Colonic mucosa (tissue), 4 donors: ENCODE measurements at regions not wholly inside any gene's neighbourhood (a gene's known extent, or its start where the extent isn't known, plus 50 kb on each side); places are given as distances from the start of the nearest gene placed in this dataset.

ENCODE experiments used
- DNase-seq: peaks from one replicate; pipeline ENCODE4 v3.0.0-alpha.2; 2020
- H3K27ac ChIP-seq: fragments of 200-600 bp; one replicate; pipeline ENCODE4 v1.8.0; 2021
- H3K27me3 ChIP-seq: fragments of 200-600 bp; one replicate; pipeline ENCODE4 v1.8.0; 2021
- H3K36me3 ChIP-seq: fragments of 200-600 bp; one replicate; pipeline ENCODE4 v1.8.0; 2021
- H3K4me1 ChIP-seq: fragments of 200-600 bp; one replicate; pipeline ENCODE4 v1.8.0; 2021; ENCODE audit warnings: mild to moderate bottlenecking
- H3K4me3 ChIP-seq: fragments of 200-600 bp; one replicate; pipeline ENCODE4 v1.8.0; 2021
- H3K9ac ChIP-seq, 2 donors: one replicate each; pipeline ENCODE4 v1.7.0; 2013; ENCODE audit warnings: control low read depth in 2 of 2, low read depth in 2 of 2, low read length in 2 of 2
- H3K9me3 ChIP-seq: fragments of 200-600 bp; one replicate; pipeline ENCODE4 v1.8.0; 2021
- intact Hi-C: fragments of 100-400 bp; cut with DNase I; formaldehyde crosslinking; loops from one replicate; pipeline ENCODE4 v1.14.1; 2022
- TF ChIP-seq, protein P1 (sequence below): fragments of 200-600 bp; IDR thresholded peaks from one replicate; pipeline ENCODE4 v1.8.0; 2022; ENCODE audit warnings: antibody characterized with exemption, mild to moderate bottlenecking
- donor health status: healthy.
- donor health status: DM: no; HTN: no; CAD: no.
- donor health status: DM: no; HTN: no; CAD: no.

- Histone ChIP-seq H3K9me3 (no peaks in the 10 kb centered on the region), H3K27ac (no peak overlapping the region), H3K27me3 (no peaks in the 10 kb centered on the region), H3K9ac (no peak overlapping the region), H3K4me1 (no peaks in the 10 kb centered on the region), H3K4me3 (no peak overlapping the region), H3K36me3 (no peaks in the 10 kb centered on the region)
- no peak for DNase-seq
- intact Hi-C loops, result loop anchor here (5.0 kb wide), 1 partner anchor 157 kb away; no protein-coding TSS in a partner anchor
- TF ChIP-seq, protein P1, sequence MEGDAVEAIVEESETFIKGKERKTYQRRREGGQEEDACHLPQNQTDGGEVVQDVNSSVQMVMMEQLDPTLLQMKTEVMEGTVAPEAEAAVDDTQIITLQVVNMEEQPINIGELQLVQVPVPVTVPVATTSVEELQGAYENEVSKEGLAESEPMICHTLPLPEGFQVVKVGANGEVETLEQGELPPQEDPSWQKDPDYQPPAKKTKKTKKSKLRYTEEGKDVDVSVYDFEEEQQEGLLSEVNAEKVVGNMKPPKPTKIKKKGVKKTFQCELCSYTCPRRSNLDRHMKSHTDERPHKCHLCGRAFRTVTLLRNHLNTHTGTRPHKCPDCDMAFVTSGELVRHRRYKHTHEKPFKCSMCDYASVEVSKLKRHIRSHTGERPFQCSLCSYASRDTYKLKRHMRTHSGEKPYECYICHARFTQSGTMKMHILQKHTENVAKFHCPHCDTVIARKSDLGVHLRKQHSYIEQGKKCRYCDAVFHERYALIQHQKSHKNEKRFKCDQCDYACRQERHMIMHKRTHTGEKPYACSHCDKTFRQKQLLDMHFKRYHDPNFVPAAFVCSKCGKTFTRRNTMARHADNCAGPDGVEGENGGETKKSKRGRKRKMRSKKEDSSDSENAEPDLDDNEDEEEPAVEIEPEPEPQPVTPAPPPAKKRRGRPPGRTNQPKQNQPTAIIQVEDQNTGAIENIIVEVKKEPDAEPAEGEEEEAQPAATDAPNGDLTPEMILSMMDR, result no peak
Observed at GRCh38 chr15:92524874-92525565, 130.6 kb downstream of the FAM174B start.

- no peaks in the 10 kb centered on the region for H3K4me1 ChIP-seq
- intact Hi-C loops, result loop anchor here (5.0 kb wide), 1 partner anchor 158 kb away; no protein-coding TSS in a partner anchor
- TF ChIP-seq, protein P1, result no peak
Observed at GRCh38 chr15:92524161-92524560, 130.5 kb downstream of the ST8SIA2 start.

GRCh38 chr15:92523176-92523575 lies 129.5 kb downstream of the ST8SIA2 start:
- intact Hi-C loops, result loop anchor here (5.0 kb wide), 1 partner anchor 159 kb away; no protein-coding TSS in a partner anchor
- no peak for DNase-seq
- H3K4me1 ChIP-seq, result no peaks in the 10 kb centered on the region

More at GRCh38 chr15:92524161-92524560, 130.5 kb downstream of the ST8SIA2 start:
- Histone ChIP-seq H3K4me3 (no peak overlapping the region), H3K27ac (no peak overlapping the region), H3K27me3 (no peaks in the 10 kb centered on the region), H3K36me3 (no peaks in the 10 kb centered on the region), H3K9me3 (no peaks in the 10 kb centered on the region), H3K9ac (no peak overlapping the region)
- DNase-seq, result no peak

GRCh38 chr15:92521624-92522008 lies 127.9 kb downstream of the ST8SIA2 start:
- H3K9ac ChIP-seq, result no peak overlapping the region
- no peaks in the 10 kb centered on the region for H3K36me3 ChIP-seq
- no peak overlapping the region for H3K27ac ChIP-seq
- no peaks in the 10 kb centered on the region for H3K27me3 ChIP-seq
- intact Hi-C loops, result loop anchor here (2.0 to 5.0 kb wide), 2 partner anchors 161 to 193 kb away; no protein-coding TSS in a partner anchor
- TF ChIP-seq, protein P1, result peak; percentile 62
- H3K4me1 ChIP-seq, result no peaks in the 10 kb centered on the region
- H3K4me3 ChIP-seq, result no peak overlapping the region
- H3K9me3 ChIP-seq, result no peaks in the 10 kb centered on the region
- peak; percentile 75 for DNase-seq

More at GRCh38 chr15:92523176-92523575, 129.5 kb downstream of the ST8SIA2 start:
- Histone ChIP-seq H3K27me3 (no peaks in the 10 kb centered on the region), H3K9me3 (no peaks in the 10 kb centered on the region), H3K9ac (no peak overlapping the region), H3K27ac (no peak overlapping the region), H3K4me3 (no peak overlapping the region), H3K36me3 (no peaks in the 10 kb centered on the region)
- TF ChIP-seq, protein P1, result no peak

DNA sequence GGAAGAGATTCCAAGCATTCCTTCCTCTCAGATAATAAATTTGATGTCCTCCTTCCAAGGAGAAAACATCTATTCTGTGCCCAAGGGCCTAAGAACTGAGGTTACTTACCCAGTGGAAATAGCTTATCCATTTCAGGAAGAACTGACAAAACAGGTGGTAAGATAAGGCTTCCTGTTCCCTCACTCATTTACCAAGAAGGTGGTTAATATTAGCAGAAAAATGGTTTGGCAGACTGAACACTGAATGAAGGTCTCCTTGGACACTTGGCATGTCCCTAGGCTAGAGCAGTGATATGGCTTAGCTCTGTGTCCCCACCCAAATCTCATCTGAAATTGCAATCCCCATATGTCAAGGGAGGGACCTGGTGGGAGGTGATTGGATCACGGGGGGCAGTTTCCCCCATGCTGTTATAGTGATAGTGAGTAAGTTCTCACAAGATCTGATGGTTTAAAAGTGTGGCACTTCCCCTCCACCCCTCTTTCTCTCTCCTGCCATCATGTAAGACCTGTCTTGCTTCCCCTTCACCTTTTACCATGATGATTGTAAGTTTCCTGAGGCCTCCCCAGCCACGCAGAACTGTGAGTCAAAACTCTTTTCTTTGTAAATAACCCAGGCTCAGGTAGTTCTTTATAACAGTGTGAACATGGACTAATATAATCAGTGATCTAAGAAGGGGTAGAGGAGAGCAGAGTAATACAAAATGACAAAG lies 127.4 kb downstream of the ST8SIA2 start:
- intact Hi-C loops, result loop anchor here (2.0 to 5.0 kb wide), 2 partner anchors 161 to 194 kb away; no protein-coding TSS in a partner anchor
- TF ChIP-seq, protein P1, result no peak

More for the DNA sequence above, 127.4 kb downstream of the ST8SIA2 start:
- Histone ChIP-seq H3K27ac (no peak overlapping the region), H3K36me3 (no peaks in the 10 kb centered on the region), H3K9me3 (no peaks in the 10 kb centered on the region), H3K27me3 (no peaks in the 10 kb centered on the region), H3K4me3 (no peak overlapping the region), H3K4me1 (no peaks in the 10 kb centered on the region), H3K9ac (no peak overlapping the region)
- DNase-seq, result no peak
